ENCODE measurements at regions not wholly inside any gene's neighbourhood (a gene's known extent, or its start where the extent isn't known, plus 50 kb on each side); places are given as distances from the start of the nearest gene placed in this dataset.

DNA sequence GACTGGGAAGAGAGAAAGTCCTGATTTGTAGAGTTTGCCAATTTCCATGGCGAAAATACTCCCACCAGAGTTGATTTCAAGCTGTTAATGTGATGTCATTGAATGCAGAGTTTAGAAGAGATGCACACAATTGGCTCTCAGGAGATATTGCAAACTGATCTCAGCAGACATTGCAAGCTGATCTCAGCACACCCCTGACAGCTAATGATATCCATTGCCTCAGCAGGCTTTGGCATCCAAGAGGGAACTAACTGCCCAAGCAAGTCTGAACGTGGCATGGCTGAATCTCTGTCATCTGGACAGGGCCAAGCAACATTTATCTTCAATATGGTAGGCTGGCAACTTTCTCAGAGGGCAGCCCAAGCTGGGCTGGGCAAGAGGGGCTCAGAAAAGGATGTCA lies 78.4 kb upstream of the CYP1B1 start:
- no peaks in the 10 kb centered on the region for H3K4me1 ChIP-seq
- no peaks in the 10 kb centered on the region for H3K27me3 ChIP-seq (replicated peaks; ENCODE audit: control insufficient read depth, insufficient read depth, low read length)
- H3K4me1 Mint-ChIP-seq (ENCODE audit: low read depth, unreplicated experiment): no peaks in the 10 kb centered on the region
- H3K27me3 Mint-ChIP-seq (ENCODE audit: insufficient read depth, unreplicated experiment): no peaks in the 10 kb centered on the region
- H3K4me3 Mint-ChIP-seq (ENCODE audit: unreplicated experiment): no peak overlapping the region
- TF ChIP-seq, protein P1, sequence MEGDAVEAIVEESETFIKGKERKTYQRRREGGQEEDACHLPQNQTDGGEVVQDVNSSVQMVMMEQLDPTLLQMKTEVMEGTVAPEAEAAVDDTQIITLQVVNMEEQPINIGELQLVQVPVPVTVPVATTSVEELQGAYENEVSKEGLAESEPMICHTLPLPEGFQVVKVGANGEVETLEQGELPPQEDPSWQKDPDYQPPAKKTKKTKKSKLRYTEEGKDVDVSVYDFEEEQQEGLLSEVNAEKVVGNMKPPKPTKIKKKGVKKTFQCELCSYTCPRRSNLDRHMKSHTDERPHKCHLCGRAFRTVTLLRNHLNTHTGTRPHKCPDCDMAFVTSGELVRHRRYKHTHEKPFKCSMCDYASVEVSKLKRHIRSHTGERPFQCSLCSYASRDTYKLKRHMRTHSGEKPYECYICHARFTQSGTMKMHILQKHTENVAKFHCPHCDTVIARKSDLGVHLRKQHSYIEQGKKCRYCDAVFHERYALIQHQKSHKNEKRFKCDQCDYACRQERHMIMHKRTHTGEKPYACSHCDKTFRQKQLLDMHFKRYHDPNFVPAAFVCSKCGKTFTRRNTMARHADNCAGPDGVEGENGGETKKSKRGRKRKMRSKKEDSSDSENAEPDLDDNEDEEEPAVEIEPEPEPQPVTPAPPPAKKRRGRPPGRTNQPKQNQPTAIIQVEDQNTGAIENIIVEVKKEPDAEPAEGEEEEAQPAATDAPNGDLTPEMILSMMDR (IDR thresholded peaks at IDR 0.05; ENCODE audit: insufficient read depth in 1 of 2, low read depth in 1 of 2, low read length in 1 of 2, severe bottlenecking in 1 of 2, unreplicated experiment in 1 of 2): no peak
- no peak for DNase-seq
- H3K9me3 Mint-ChIP-seq (ENCODE audit: unreplicated experiment): no peaks in the 10 kb centered on the region
- no peaks in the 10 kb centered on the region for H3K36me3 ChIP-seq (ENCODE audit: control insufficient read depth, insufficient read depth, low read length)
- no TSS peak for BruUV-seq (replicated peaks)
- H3K27ac Mint-ChIP-seq (ENCODE audit: unreplicated experiment): no peak overlapping the region
- intact Hi-C loops (cut with micrococcal nuclease; ENCODE audit: unreplicated experiment): no loop called here
- H3K4me3 ChIP-seq (ENCODE audit: low read depth, low read length): no peak overlapping the region
- CTCF ChIA-PET: no interaction called here
- no peaks in the 10 kb centered on the region for H3K36me3 Mint-ChIP-seq (ENCODE audit: insufficient read depth, unreplicated experiment)
- no peaks in the 10 kb centered on the region for H3K9me3 ChIP-seq
- POLR2A ChIA-PET: no interaction called here

DNA sequence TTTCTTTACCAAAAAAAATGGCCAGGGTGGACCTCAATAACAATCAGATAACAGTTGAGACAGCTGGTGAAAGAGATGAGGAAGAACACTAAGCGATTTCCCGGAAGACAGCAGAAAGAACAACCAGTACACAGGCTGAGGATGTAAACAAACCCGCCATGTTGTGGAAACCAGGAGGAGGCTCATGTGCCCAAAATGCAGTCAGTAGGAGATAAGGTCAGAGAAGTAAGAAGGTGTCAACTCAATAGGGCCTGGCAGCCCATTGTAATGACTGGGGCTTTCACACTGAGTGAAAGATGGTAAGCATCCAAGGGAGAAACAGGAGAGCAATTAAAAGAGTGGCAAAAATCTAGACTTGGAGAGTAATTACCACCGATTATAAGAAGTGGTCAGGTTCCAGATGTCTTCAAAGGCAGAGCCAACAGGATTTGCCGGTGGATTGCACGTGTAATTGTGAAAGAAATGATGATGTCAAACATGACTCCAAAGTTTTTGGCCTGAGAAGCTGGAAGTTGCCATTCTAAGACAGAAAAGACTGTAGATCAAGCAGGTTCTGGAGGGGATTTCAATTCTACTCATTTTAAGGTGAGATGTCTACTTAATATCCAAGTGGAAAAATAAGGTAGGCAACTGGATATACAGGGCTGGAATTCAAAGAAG lies 77.7 kb upstream of the CYP1B1 start:
- ChIA-PET POLR2A (no interaction called here), CTCF (no interaction called here)
- H3K9me3 Mint-ChIP-seq (ENCODE audit: unreplicated experiment): no peaks in the 10 kb centered on the region
- H3K36me3 Mint-ChIP-seq (ENCODE audit: insufficient read depth, unreplicated experiment): no peaks in the 10 kb centered on the region
- no peaks in the 10 kb centered on the region for H3K4me1 ChIP-seq
- no peak overlapping the region for H3K4me3 Mint-ChIP-seq (ENCODE audit: unreplicated experiment)
- no peaks in the 10 kb centered on the region for H3K36me3 ChIP-seq (ENCODE audit: control insufficient read depth, insufficient read depth, low read length)
- intact Hi-C loops (cut with micrococcal nuclease; ENCODE audit: unreplicated experiment): no loop called here
- no peak overlapping the region for H3K27ac Mint-ChIP-seq (ENCODE audit: unreplicated experiment)
- H3K27me3 ChIP-seq (replicated peaks; ENCODE audit: control insufficient read depth, insufficient read depth, low read length): no peaks in the 10 kb centered on the region
- no peaks in the 10 kb centered on the region for H3K4me1 Mint-ChIP-seq (ENCODE audit: low read depth, unreplicated experiment)
- no peaks in the 10 kb centered on the region for H3K27me3 Mint-ChIP-seq (ENCODE audit: insufficient read depth, unreplicated experiment)
- no TSS peak for BruUV-seq (replicated peaks)
- DNase-seq: no peak
- H3K9me3 ChIP-seq: no peaks in the 10 kb centered on the region
- no peak overlapping the region for H3K4me3 ChIP-seq (ENCODE audit: low read depth, low read length)
- TF ChIP-seq, protein P1 (IDR thresholded peaks at IDR 0.05; ENCODE audit: insufficient read depth in 1 of 2, low read depth in 1 of 2, low read length in 1 of 2, severe bottlenecking in 1 of 2, unreplicated experiment in 1 of 2): no peak

DNA sequence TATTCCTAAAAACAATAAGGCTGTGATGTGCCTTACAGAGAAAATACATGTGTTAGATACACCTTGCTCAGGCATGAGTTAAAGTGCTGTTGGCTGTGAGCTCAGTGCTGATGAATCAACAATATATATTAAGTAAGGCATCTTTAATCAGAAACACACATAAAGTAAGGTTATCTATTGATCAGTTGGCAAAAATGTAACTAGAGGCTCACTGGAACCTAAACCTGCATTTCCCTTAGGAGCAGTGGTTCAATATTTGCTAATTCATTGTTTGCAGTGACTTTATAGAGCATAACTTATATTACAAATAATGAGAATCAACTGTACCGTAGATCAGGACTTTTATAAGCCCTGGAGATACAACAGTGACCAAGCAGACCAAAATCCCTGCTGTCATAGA lies 77.0 kb upstream of the CYP1B1 start:
- H3K4me3 Mint-ChIP-seq (ENCODE audit: unreplicated experiment): no peak overlapping the region
- ChIA-PET POLR2A (no interaction called here), CTCF (no interaction called here)
- Histone ChIP-seq H3K9me3 (no peaks in the 10 kb centered on the region), H3K4me1 (no peaks in the 10 kb centered on the region), H3K4me3 (ENCODE audit: low read depth, low read length) (no peak overlapping the region), H3K27me3 (replicated peaks; ENCODE audit: control insufficient read depth, insufficient read depth, low read length) (no peaks in the 10 kb centered on the region), H3K36me3 (ENCODE audit: control insufficient read depth, insufficient read depth, low read length) (no peaks in the 10 kb centered on the region)
- TF ChIP-seq, protein P1 (IDR thresholded peaks at IDR 0.05; ENCODE audit: insufficient read depth in 1 of 2, low read depth in 1 of 2, low read length in 1 of 2, severe bottlenecking in 1 of 2, unreplicated experiment in 1 of 2): no peak
- no peaks in the 10 kb centered on the region for H3K36me3 Mint-ChIP-seq (ENCODE audit: insufficient read depth, unreplicated experiment)
- no peak overlapping the region for H3K27ac Mint-ChIP-seq (ENCODE audit: unreplicated experiment)
- no peaks in the 10 kb centered on the region for H3K4me1 Mint-ChIP-seq (ENCODE audit: low read depth, unreplicated experiment)
- intact Hi-C loops (cut with micrococcal nuclease; ENCODE audit: unreplicated experiment): no loop called here
- H3K9me3 Mint-ChIP-seq (ENCODE audit: unreplicated experiment): peaks cover 3% of the 10 kb centered on the region
- no peak for DNase-seq
- no TSS peak for BruUV-seq (replicated peaks)
- H3K27me3 Mint-ChIP-seq (ENCODE audit: insufficient read depth, unreplicated experiment): no peaks in the 10 kb centered on the region
